GM12873 (cell line): ENCODE measurements at regions not wholly inside any gene's neighbourhood (a gene's known extent, or its start where the extent isn't known, plus 50 kb on each side); places are given as distances from the start of the nearest gene placed in this dataset.

Experiments used
- CTCF ChIP-seq: IDR thresholded peaks from 2 replicates; pipeline ENCODE4 v1.5.1; 2012; ENCODE audit warnings: low read depth, mild to moderate bottlenecking, moderate library complexity, low read length, control low read depth; ENCODE audit not compliant: insufficient read depth; ENCODE audit errors: missing control alignments

- TF ChIP-seq CTCF = no peak
These were observed 513.3 kb downstream of the ANKRD50 start for GRCh38 chr4:124199185-124199584.

GRCh38 chr4:124199755-124200154 is 512.8 kb downstream of the ANKRD50 start:
- TF ChIP-seq CTCF = no peak

- TF ChIP-seq CTCF = no peak
These were observed 510.9 kb downstream of the ANKRD50 start for GRCh38 chr4:124201636-124202035.

GRCh38 chr4:124202099-124202498 is 510.4 kb downstream of the ANKRD50 start:
- TF ChIP-seq CTCF = no peak

DNA sequence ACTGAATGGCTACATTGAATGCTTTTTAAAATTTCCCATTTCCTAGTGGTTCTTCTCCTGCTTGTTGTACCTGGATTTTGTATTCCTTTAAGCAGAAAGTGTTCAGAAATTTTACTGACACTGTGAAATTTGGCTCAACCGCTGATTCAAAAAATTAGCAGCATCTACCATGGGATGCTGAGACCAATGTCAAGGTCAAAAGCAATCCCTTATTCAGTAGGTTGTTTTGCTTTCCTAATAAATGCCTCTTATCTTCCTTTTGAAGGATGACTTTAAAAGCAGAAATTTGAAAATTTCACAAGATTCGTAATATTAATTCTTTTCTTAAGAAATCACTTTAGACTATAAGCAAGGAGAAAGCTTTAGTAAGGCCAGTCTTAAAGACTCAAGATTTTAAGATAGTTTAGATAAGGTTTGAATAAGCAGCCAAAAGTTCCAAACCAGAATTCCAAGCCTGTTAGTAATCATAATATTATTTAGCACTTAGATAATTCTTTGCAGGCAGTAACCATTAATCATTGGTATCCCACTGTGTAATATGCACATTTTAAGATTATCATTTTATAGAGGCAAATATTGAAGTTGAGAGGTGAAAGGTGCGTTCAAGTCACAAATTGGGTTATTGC is 508.8 kb downstream of the ANKRD50 start:
- no peak for TF ChIP-seq CTCF

DNA sequence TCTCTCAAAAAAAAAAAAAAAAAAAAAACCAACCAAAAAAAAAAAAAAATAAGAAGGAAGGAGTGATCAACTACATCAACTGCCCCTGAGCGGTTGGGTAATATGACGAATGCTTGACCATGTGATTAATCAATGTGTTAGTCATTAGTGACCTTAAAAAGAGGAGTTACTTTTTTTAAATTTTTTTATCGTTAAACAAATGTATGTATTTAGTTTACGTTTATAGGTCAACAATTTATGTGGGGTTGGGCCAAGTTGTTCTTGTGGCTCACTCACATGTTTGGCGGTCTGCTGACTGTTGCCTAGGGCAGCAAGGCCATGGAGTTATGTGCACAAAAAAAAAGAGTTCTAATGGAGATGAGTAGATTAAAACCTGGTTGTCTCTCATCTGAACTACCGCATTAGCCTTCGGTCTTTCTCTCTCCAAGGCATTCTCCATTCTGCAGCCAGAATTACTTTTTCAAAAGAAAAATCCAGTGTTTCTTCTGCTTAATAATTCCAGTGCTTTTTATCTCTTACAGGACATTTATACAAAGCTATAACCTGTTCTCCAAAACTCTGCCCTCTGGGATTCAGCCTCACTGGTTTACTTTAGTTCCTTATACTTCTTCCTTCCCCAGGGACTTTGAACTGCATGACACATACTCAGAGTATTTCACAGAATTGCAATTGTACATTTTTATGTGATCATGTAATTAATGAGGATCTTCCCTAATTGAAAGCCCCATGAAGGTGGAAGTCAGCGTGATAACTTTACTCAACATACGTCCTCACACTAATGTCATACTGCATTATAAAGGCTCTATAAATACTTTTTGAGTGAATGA is 505.5 kb downstream of the ANKRD50 start:
- no peak for TF ChIP-seq CTCF

DNA sequence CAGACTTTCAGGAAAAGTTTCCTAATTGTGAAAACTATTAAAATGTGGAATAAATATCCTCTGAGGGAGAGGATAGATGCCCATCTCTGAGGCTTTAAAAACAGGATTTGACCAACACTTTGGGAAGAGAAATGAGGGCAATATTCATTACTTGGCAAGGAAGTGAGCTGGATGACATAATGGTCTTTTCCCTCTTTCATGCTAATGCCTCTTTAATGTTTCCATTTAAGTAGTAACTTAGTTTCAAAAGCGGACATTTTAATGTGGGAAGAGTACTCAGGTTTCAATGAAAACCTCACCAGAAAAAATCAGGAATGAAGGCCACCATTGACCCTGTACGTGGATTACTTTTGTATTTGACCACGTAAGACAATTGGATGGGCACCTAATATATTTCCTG is 503.3 kb downstream of the ANKRD50 start:
- no peak for TF ChIP-seq CTCF
